HEK293T (cell line): ENCODE measurements at regions not wholly inside any gene's neighbourhood (a gene's known extent, or its start where the extent isn't known, plus 50 kb on each side); places are given as distances from the start of the nearest gene placed in this dataset.

ENCODE experiments used
- FOXA1 ChIP-seq: fragments of 450-650 bp; IDR thresholded peaks from 2 replicates; pipeline ENCODE4 v1.6.1; 2016; ENCODE audit warnings: mild to moderate bottlenecking
- FOXM1 ChIP-seq: fragments of 450-650 bp; IDR thresholded peaks from 2 replicates; pipeline ENCODE4 v1.6.1; 2017; ENCODE audit warnings: mild to moderate bottlenecking, borderline replicate concordance
- SP1 ChIP-seq: fragments of 450-650 bp; IDR thresholded peaks from 2 replicates; pipeline ENCODE4 v1.6.1; 2017

- TF ChIP-seq FOXA1, result no peak
- no peak for TF ChIP-seq FOXM1
- TF ChIP-seq SP1, result no peak
Observed at GRCh38 chr6:21798468-21798867, 204.9 kb downstream of the SOX4 start.
